WERI-Rb-1 (cell line): ENCODE measurements at regions not wholly inside any gene's neighbourhood (a gene's known extent, or its start where the extent isn't known, plus 50 kb on each side); places are given as distances from the start of the nearest gene placed in this dataset.

Experiments used
- DNase-seq: peaks from one replicate; pipeline ENCODE4 v3.0.0-alpha.2; 2020
- H3K27ac ChIP-seq: fragments of 250-450 bp; sonication (Bioruptor Pico); 2 replicates; pipeline ENCODE4 v1.5.1; 2020; ENCODE audit warnings: mild to moderate bottlenecking, moderate library complexity
- H3K27me3 ChIP-seq: fragments of 250-450 bp; sonication (Bioruptor Pico); 2 replicates; pipeline ENCODE4 v1.5.1; 2021; ENCODE audit warnings: mild to moderate bottlenecking, low read depth, moderate library complexity; ENCODE audit not compliant: insufficient read depth, severe bottlenecking
- H3K36me3 ChIP-seq: fragments of 250-450 bp; sonication (Bioruptor Pico); 2 replicates; pipeline ENCODE4 v1.5.1; 2020; ENCODE audit warnings: mild to moderate bottlenecking, moderate library complexity
- H3K4me3 ChIP-seq: 2 replicates; pipeline ENCODE4 v1.5.1; 2011; ENCODE audit warnings: low read depth, mild to moderate bottlenecking, control low read depth, low read length
- H3K9me3 ChIP-seq: fragments of 250-450 bp; sonication (Bioruptor Pico); 2 replicates; pipeline ENCODE4 v1.5.1; 2021; ENCODE audit warnings: mild to moderate bottlenecking, moderate library complexity; ENCODE audit not compliant: severe bottlenecking
- CTCF ChIP-seq: IDR thresholded peaks from 2 replicates; pipeline ENCODE4 v1.5.1; 2011; ENCODE audit warnings: low read depth, mild to moderate bottlenecking, control low read depth, inconsistent platforms, low read length

GRCh38 chr7:124692425-124692824 is 73.2 kb downstream of the GPR37 start:
- Histone ChIP-seq H3K36me3 (no peaks in the 10 kb centered on the region), H3K27ac (no peak overlapping the region), H3K27me3 (no peaks in the 10 kb centered on the region), H3K9me3 (no peaks in the 10 kb centered on the region), H3K4me3 (no peak overlapping the region)
- no peak for TF ChIP-seq CTCF
- DNase-seq = no peak

DNA sequence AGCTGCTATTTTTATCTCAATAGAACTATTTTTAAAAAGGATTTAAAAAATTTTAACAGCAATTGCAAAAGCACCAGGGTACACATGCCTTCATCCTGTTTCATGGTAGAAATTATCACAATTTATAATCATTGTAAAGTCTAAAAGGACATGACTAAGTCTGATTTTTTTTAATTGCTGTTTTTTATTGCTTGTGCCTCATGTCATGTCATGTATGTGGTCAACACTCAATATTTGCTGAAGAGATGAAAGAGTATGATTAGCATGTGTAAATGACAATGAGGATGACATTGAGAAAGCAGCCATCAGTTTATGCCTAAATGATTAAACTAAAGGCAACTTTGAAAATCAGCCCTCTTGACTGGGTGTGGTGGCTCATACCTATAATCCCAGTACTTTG is 74.8 kb downstream of the GPR37 start:
- TF ChIP-seq CTCF = no peak
- H3K27ac ChIP-seq = no peak overlapping the region
- H3K36me3 ChIP-seq = no peaks in the 10 kb centered on the region
- DNase-seq = no peak
- H3K27me3 ChIP-seq = no peaks in the 10 kb centered on the region
- H3K9me3 ChIP-seq = no peaks in the 10 kb centered on the region
- no peak overlapping the region for H3K4me3 ChIP-seq

- no peak overlapping the region for H3K4me3 ChIP-seq
- H3K36me3 ChIP-seq = no peaks in the 10 kb centered on the region
- no peak overlapping the region for H3K27ac ChIP-seq
- no peak for DNase-seq
- no peak for TF ChIP-seq CTCF
- H3K27me3 ChIP-seq = no peaks in the 10 kb centered on the region
- no peaks in the 10 kb centered on the region for H3K9me3 ChIP-seq
Observed at GRCh38 chr7:124689931-124690330, 75.7 kb downstream of the GPR37 start.

DNA sequence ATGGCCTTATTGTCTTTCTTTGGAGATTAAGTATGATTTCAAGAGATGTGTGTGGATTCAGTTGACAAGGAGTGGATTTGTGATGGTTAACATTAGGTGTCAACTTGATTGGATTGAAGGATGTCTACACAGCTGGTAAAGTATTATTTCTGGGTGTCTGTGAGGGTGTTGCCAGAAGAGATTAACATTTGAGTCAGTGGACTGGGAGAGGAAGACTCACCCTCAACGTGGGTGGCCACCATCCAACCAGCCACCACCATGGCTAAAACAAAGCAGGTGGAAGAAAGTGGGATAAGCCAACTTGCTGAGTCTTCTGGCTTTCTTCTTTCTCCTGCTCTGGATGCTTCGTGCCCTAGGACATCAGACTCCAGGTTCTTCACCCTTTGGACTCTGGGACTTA is 76.1 kb downstream of the GPR37 start:
- no peak for TF ChIP-seq CTCF
- H3K4me3 ChIP-seq = no peak overlapping the region
- H3K36me3 ChIP-seq = no peaks in the 10 kb centered on the region
- no peaks in the 10 kb centered on the region for H3K9me3 ChIP-seq
- no peak for DNase-seq
- H3K27me3 ChIP-seq = no peaks in the 10 kb centered on the region
- H3K27ac ChIP-seq = no peak overlapping the region

GRCh38 chr7:124688991-124689390 is 76.6 kb downstream of the GPR37 start:
- no peak for DNase-seq
- Histone ChIP-seq H3K36me3 (no peaks in the 10 kb centered on the region), H3K9me3 (no peaks in the 10 kb centered on the region), H3K27me3 (no peaks in the 10 kb centered on the region), H3K4me3 (no peak overlapping the region), H3K27ac (no peak overlapping the region)
- TF ChIP-seq CTCF = no peak

DNA sequence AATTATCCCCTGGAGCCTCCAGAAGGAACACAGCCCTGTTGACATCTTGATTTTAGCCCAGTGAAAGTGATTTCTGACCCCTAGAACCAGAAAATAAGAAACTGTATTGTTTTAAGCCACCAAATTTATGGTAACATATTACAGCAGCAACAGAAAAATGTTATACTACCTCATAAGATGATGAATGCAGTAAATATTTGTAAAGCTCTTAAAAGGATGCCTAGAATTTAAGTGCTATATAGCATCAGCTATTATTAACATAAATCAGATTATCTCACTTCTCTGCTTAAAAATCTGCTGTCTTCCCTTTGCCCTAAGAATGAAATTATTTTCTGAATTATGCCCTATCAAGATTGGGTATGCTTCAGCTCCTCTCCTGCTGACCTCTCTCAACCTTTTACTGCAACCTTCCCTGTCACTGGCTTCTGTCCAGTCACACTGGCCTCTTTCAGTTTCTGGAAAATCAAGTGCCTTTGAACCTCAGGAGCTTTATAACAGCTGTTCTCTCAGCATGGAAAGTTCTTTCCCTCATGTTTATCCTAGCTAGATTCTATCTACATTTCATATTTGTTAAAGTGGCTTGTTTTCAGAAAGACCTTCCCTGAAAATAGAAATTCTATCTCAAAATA is 78.9 kb downstream of the GPR37 start:
- no peaks in the 10 kb centered on the region for H3K9me3 ChIP-seq
- no peaks in the 10 kb centered on the region for H3K27me3 ChIP-seq
- H3K4me3 ChIP-seq = no peak overlapping the region
- H3K27ac ChIP-seq = no peak overlapping the region
- TF ChIP-seq CTCF = no peak
- H3K36me3 ChIP-seq = no peaks in the 10 kb centered on the region
- DNase-seq = no peak
